C4-2B (cell line): ENCODE measurements at regions not wholly inside any gene's neighbourhood (a gene's known extent, or its start where the extent isn't known, plus 50 kb on each side); places are given as distances from the start of the nearest gene placed in this dataset.

Source experiments
- H3K27ac ChIP-seq: fragments of 450-650 bp; 2 replicates; pipeline ENCODE4 v1.5.1; 2017
- CTCF ChIP-seq: fragments of 450-650 bp; conservative IDR thresholded peaks from 2 replicates; pipeline ENCODE4 v1.5.1; 2017; ENCODE audit warnings: mild to moderate bottlenecking
- ZFX ChIP-seq: fragments of 450-650 bp; IDR thresholded peaks from 2 replicates; pipeline ENCODE4 v1.6.1; 2017

- TF ChIP-seq CTCF: no peak
- TF ChIP-seq ZFX: no peak
These were observed 75.7 kb upstream of the PTPRT start for GRCh38 chr20:43265449-43265848.

GRCh38 chr20:43263226-43263625 is 73.5 kb upstream of the PTPRT start:
- H3K27ac ChIP-seq: no peak overlapping the region
- TF ChIP-seq CTCF: no peak
- no peak for TF ChIP-seq ZFX

More at GRCh38 chr20:43265449-43265848, 75.7 kb upstream of the PTPRT start:
- no peak overlapping the region for H3K27ac ChIP-seq

GRCh38 chr20:43262341-43262740 is 72.6 kb upstream of the PTPRT start:
- H3K27ac ChIP-seq: no peak overlapping the region
- TF ChIP-seq ZFX (no peak), CTCF (no peak)

- no peak overlapping the region for H3K27ac ChIP-seq
- no peak for TF ChIP-seq ZFX
- TF ChIP-seq CTCF: no peak
These were observed 66.2 kb upstream of the PTPRT start for GRCh38 chr20:43255877-43256276.

GRCh38 chr20:43252761-43253160 is 63.1 kb upstream of the PTPRT start:
- H3K27ac ChIP-seq: no peak overlapping the region
- no peak for TF ChIP-seq ZFX
- no peak for TF ChIP-seq CTCF

GRCh38 chr20:43248341-43248740 is 58.6 kb upstream of the PTPRT start:
- TF ChIP-seq CTCF (no peak), ZFX (no peak)

GRCh38 chr20:43247361-43247760 is 57.7 kb upstream of the PTPRT start:
- H3K27ac ChIP-seq: no peak overlapping the region
- TF ChIP-seq ZFX (no peak), CTCF (no peak)

More at GRCh38 chr20:43248341-43248740, 58.6 kb upstream of the PTPRT start:
- H3K27ac ChIP-seq: no peak overlapping the region
